HL-60 (cell line): ENCODE measurements at regions not wholly inside any gene's neighbourhood (a gene's known extent, or its start where the extent isn't known, plus 50 kb on each side); places are given as distances from the start of the nearest gene placed in this dataset.

Experiments
- REST ChIP-seq: IDR thresholded peaks from 2 replicates; pipeline ENCODE4 v1.6.1; 2012; ENCODE audit warnings: low read depth; ENCODE audit not compliant: insufficient replicate concordance
- TF ChIP-seq, protein P1 (sequence below): IDR thresholded peaks from one replicate; pipeline ENCODE4 v1.5.1; 2011; ENCODE audit warnings: low read length, control low read depth, inconsistent platforms; ENCODE audit not compliant: insufficient read depth

GRCh38 chr7:106499897-106500296, 161.1 kb downstream of the CCDC71L start:
- TF ChIP-seq, protein P1, sequence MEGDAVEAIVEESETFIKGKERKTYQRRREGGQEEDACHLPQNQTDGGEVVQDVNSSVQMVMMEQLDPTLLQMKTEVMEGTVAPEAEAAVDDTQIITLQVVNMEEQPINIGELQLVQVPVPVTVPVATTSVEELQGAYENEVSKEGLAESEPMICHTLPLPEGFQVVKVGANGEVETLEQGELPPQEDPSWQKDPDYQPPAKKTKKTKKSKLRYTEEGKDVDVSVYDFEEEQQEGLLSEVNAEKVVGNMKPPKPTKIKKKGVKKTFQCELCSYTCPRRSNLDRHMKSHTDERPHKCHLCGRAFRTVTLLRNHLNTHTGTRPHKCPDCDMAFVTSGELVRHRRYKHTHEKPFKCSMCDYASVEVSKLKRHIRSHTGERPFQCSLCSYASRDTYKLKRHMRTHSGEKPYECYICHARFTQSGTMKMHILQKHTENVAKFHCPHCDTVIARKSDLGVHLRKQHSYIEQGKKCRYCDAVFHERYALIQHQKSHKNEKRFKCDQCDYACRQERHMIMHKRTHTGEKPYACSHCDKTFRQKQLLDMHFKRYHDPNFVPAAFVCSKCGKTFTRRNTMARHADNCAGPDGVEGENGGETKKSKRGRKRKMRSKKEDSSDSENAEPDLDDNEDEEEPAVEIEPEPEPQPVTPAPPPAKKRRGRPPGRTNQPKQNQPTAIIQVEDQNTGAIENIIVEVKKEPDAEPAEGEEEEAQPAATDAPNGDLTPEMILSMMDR, result no peak
- TF ChIP-seq REST, result no peak
